ENCODE measurements at regions not wholly inside any gene's neighbourhood (a gene's known extent, or its start where the extent isn't known, plus 50 kb on each side); places are given as distances from the start of the nearest gene placed in this dataset.
"Not testable (repeated sequence)": the region's sequence is repeated elsewhere in the genome, so short reads cannot be mapped to it uniquely, and the experiment has no call there.

- DNase-seq (ENCODE audit: low read depth, low spot score) = no peak
Observed at GRCh38 chr12:34223640-34224039, 201.3 kb downstream of the ALG10 start.

DNA sequence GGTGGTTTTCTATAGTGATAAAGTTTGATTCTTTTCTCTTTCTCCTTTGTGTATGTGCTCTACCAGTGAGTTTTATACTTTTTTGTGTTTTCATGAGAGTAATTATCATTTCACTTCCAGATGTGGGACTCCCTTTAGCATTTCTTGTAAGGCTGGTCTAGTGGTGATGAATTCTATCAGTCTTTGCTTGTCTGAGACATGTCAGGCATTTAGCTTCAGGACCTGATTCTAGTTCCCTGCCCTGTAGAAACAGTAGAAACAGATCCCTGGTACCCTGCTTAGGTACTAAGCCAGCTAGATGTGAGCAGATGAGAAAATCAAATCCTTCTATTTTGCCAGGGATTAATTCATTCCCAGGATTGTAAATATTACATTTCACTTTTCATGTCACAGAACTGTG is 203.7 kb downstream of the ALG10 start:
- not testable (repeated sequence) for DNase-seq (ENCODE audit: low read depth, low spot score)

- DNase-seq (ENCODE audit: low read depth, low spot score) = not testable (repeated sequence)
Observed at GRCh38 chr12:34228046-34228445, 205.8 kb downstream of the ALG10 start.

GRCh38 chr12:34229033-34229432 is 206.7 kb downstream of the ALG10 start:
- DNase-seq (ENCODE audit: low read depth, low spot score) = not testable (repeated sequence)

DNA sequence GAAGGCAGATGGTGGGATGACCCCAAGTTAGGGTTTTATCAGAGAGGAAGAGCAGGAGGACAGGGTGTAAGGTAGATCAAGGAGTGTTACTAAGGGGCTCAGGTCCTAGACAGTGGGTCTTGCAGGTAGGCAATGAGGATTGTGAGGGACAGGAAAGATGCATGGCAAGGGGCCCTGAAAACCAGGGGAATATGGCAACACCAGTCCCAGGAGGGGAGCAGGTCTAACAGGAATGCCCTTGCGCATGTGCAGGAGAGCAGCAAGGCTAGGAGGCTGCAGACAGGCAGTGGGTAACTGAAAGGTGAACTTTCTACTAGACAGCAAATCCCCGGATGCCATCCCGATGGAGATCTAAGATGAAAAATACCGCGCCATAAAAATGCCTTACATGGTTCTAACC is 211.3 kb downstream of the ALG10 start:
- no peak for DNase-seq (ENCODE audit: low read depth, low spot score)

DNA sequence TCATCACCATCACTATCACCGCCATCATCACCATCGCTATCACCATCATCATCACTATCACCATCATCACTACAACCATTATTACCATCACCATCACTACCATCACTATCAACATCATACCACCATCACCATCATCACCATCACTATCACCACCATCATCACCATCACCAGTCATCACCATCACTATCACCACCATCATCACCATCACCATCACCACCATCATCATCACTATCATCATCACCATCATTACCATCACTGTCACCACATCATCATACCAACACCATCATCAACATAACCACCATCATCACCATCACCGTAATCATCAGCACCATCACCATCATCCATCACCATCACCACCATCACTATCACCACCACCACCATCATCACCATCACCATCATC is 213.8 kb downstream of the ALG10 start:
- DNase-seq (ENCODE audit: low read depth, low spot score) = no peak

DNA sequence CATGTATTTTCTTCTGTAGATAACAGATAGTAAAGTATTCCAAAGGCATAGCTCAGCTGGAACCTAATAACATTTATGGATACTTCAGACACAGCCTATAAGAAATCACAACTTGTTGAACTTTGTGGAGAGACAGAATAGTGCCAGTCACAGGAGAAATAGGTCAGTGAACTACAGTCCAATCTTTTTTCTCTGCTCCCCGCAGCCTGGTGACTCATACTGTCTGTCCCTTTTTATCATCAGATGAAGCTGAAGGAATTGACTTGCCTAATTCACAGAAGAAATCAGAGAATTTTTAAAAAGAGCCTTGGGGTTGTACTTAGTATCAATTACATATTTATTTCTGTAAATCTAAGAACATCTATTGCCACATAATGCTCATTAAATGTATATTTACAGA is 222.3 kb downstream of the ALG10 start:
- no peak for DNase-seq (ENCODE audit: low read depth, low spot score)

DNA sequence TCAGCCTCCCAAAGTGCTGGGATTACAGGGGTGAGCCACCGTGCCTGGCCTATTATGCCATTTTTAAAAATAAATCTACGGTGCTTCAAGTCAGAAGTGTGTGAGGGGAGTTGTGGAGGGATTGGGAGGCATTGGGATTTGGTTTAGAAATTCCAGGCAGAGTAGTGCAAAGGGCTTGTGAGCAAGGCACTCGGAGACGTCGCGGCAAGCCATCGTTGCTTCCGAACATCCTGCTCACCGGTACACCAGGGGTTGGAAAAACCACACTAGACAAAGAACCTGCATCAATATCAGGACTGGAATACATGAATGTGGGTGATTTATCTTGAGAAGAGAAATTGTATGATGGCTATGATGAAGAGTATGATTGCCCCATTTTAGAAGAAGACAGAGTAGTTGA is 227.0 kb downstream of the ALG10 start:
- DNase-seq (ENCODE audit: low read depth, low spot score) = no peak

GRCh38 chr12:34251879-34252278 is 229.6 kb downstream of the ALG10 start:
- DNase-seq (ENCODE audit: low read depth, low spot score) = not testable (repeated sequence)

- DNase-seq (ENCODE audit: low read depth, low spot score) = no peak
Observed at GRCh38 chr12:34253674-34254073, 231.4 kb downstream of the ALG10 start.

DNA sequence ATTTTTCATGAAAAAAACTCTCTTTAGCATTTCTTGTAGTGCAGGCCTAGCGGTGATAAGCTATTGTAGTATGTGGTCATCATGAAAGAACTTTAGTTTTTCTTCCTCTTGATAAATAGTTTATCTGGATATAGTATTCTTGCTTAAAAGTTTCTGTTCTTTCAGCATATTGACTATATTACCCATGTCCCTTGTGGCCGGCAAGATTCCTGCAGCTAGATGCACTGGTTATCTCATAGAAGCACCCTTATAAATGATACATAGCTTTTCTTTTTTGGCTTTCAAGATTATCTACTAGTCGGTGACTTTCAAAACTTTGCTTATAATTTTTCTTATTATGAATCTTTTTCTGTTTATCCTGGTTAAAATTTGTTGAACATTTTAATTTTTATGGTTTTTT is 234.8 kb downstream of the ALG10 start:
- DNase-seq (ENCODE audit: low read depth, low spot score) = no peak

DNA sequence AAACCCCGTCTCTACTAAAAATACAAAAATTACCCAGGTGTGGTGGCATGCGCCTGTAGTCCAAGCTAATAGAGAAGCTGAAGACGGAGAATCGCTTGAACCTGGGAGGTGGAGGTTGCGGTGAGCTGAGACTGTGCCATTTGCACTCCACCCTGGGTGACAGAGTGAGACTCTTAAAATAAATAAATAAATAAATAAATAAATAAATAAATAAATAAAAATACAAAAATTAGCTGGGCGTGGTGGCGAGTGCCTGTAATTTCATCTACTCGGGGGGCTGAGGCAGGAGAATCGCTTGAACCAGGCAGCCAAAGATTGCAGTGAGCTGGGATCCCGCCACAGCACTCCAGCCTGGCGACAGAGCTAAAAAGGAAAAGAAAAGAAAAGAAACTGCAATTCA is 239.8 kb downstream of the ALG10 start:
- not testable (repeated sequence) for DNase-seq (ENCODE audit: low read depth, low spot score)

- DNase-seq (ENCODE audit: low read depth, low spot score) = no peak
Observed at GRCh38 chr12:34264110-34264509, 241.8 kb downstream of the ALG10 start.

DNA sequence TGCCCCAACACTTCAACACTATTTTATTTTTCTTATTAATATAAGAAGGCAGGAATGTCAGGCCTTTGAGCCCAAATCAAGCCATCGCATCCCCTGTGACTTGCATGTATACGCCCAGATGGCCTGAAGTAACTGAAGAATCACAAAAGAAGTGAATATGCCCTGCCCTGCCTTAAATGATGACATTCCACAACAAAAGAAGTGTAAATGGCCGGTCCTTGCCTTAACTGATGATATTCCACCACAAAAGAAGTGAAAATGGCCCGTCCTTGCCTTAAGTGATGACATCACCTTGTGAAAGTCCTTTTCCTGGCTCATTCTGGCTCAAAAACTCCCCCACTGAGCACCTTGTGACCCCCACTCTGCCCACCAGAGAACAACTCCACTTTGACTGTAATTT is 251.4 kb downstream of the ALG10 start:
- not testable (repeated sequence) for DNase-seq (ENCODE audit: low read depth, low spot score)

DNA sequence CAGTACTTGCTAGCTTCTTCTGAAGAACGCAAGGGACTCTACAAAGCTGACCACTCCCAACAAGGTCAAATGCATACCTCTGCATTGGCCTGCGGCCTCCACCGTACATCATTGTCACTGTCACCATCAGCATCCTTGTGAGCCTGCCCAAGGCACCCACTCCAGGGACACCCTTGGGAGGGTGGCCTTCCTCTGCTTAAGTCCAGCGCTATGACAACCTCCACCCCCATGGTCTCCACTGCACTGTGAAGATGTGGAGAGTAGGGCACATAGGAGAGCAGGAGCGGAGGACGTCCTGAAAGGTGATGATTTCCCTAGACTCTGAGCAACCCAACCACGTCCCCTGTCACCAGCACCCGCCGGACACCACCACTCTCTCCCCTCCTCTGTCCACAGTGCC is 252.8 kb downstream of the ALG10 start:
- DNase-seq (ENCODE audit: low read depth, low spot score) = no peak

DNA sequence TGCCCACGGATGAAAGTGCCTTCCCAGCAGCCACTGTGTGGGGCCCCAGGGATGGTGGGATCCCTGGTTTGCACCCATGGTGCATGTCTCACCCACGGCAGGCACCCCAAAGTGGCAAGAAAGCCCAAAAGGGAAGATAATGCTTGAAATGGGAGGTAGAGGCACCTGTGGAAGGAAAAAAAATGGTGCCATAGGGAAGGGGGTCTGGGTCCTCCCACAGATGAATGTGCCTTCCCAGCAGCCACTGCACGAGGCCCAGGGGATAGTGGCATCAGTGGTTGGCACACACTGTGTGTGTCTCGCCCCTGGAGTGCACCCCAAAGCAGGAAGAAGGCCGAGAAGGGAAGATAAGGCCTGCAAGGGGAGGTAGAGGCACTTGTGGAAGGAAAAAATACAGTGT is 264.2 kb downstream of the ALG10 start:
- no peak for DNase-seq (ENCODE audit: low read depth, low spot score)

DNA sequence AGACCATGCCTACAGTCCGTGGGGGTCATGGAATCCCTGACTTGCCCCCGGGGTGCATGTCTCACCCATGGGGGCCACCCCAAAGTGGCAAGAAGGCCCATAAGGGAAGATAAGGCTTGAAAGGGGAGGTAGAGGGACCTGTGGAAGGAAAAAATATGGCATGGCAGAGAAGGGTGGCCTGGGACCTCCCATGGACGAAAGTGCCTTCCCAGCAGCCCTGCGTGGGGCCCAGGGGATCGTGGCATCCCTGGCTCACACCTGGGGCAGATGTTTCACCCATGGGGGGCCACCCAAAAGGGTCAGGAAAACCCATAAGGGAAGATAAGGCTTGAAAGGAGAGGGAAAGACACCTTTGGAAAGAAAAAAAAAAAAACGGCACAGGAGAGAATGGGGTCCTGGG is 264.6 kb downstream of the ALG10 start:
- no peak for DNase-seq (ENCODE audit: low read depth, low spot score)

DNA sequence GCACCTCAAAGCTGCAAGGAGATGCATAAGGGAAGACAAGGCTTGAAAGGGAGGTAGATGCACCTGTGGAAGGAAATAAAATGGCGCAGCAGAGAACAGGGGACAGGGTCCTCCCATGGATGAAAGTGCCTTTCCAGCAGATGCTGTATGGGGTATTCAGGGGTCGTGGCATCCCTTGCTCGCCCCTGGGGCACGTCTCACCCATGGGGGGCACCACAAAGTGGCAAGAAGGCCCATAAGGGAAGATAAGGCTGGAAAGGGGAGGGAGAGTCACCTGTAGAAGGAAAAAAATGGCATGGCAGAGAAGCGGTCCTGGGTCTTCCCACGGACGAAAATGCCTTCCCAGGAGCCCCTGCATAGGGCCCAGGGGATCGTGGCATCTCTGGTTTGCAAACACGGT is 265.1 kb downstream of the ALG10 start:
- no peak for DNase-seq (ENCODE audit: low read depth, low spot score)

DNA sequence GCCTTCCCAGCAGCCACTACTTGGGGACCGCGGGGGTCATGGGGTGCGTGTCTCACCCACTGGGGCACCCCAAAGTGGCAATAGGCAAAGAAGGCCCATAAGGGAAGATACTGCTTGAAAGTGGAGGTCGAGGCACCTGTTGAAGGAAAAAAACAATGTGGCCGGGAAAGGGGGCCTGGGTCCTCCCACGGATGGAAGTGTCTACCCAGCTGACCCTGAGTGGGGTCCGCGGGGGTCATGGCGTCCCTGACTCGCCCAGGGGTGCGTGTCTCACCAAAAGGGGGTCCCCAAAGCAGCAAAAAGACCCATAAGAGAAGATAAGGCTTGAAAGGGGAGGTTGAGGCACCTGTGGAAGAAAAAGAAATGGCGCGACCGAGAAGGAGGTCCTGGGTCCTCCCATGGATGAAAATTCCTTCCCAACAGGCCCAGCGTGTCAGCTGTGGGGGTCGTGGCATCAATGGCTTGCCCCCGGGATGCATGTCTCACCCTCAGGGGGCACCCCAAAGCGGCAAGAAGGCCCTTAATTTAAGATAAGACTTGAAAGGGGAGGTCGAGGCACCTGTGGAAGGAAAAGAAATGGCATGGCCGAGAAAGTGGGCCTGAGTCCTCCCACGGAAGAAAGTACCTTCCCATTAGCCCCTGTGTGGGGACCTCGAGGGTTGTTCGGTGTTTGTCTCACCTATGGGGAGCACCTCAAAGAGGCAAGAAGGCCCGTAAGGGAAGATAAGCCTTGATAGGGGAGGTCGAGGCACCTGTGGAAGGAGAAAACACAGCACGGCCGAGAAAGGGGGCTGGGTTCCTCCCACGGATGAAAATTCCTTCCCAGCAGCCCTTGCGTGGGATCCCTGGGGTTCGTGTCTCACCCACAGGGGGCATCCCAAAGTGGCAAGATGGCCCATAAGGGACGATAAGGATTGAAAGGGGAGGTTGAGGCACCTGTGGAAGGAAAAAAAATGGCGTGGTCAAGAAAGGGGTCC is 266.0 kb downstream of the ALG10 start:
- no peak for DNase-seq (ENCODE audit: low read depth, low spot score)

DNA sequence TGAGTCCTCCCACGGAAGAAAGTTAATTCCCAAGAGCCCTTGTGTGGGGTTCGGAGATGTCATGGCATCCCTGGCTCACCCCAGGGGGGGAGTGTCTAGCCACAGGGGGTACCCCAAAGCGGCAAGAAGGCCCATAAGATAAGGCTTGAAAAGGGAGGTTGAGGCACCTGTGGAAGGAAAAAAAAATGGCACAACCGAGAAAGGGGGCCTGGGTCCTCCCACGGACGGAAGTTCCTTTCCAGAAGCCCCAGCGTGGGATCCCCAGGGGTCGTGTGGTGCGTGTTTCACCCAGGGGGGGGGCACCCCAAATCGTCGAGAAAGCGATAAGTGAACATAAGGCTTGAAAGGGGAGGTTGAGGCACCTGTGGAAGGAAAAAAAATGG is 266.7 kb downstream of the ALG10 start:
- no peak for DNase-seq (ENCODE audit: low read depth, low spot score)

DNA sequence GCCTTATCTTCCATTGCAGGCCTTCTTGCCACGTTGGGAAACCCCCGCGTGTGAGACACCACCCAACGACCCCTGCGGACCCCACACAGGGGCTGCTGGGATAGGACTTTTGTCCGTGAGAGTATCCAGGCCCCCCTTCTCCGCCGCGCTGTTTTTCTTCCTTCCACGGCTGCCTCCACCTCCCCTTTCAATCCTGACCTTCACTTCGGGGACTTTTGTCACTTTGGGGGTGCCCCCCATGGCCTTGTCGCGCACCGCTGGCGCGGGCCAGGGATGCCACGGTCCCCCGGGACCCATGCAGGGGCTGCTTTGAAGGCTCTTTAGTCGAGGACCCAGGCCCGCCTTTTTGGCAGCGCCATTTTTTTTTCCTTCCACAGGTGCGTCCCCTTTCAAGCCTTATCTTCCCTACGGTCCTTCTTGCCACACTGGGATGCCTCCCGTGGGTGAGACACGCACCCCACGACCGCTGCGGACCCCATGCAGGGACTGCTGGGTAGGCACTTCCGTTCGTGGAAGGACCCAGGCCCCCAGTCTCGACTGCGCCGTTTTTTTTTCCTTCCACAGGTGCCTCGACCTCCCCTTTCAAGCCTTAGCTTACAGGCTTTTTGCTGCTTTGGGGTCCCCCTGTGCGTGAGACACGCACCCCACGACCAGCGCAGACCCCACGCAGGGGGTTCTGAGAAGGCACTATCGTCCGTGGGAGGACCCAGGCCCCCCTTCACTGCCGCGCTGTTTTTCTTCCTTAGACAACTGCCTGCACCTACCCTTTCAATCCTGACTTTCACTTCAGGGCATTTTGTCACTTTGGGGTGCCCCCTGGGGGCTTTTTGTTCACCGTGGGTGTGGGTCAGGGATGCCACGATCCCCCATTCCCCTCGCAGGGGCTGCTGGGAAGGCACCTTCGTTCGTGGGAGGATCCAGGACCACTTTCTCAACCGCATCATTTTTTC is 267.4 kb downstream of the ALG10 start:
- no peak for DNase-seq (ENCODE audit: low read depth, low spot score)

GRCh38 chr12:34290381-34290995 is 268.2 kb downstream of the ALG10 start:
- DNase-seq (ENCODE audit: low read depth, low spot score) = no peak

All from pulmonary artery endothelial cell (primary cell).